ENCODE measurements at regions not wholly inside any gene's neighbourhood (a gene's known extent, or its start where the extent isn't known, plus 50 kb on each side); places are given as distances from the start of the nearest gene placed in this dataset.

DNA sequence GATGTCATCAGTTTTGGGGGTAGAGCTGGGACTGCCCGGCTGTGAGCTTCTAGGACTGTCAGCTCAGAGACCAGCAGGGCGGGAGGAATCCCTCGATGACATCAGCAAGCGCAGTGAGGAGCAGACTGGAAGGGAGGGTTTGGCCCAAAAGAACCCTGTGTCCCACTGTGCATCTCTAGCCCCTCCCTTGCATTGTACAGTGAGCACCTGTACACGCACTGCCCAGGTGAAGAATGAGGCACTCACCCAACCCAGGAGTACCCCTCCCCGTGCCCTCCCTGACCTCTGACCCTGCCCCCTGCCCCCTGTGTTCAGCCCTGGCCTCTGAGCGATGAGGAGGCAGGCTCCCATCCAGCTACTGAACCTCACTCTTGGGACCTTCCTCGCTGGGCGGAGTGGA is 92.9 kb downstream of the HMX1 start:
- TF ChIP-seq, protein P1, sequence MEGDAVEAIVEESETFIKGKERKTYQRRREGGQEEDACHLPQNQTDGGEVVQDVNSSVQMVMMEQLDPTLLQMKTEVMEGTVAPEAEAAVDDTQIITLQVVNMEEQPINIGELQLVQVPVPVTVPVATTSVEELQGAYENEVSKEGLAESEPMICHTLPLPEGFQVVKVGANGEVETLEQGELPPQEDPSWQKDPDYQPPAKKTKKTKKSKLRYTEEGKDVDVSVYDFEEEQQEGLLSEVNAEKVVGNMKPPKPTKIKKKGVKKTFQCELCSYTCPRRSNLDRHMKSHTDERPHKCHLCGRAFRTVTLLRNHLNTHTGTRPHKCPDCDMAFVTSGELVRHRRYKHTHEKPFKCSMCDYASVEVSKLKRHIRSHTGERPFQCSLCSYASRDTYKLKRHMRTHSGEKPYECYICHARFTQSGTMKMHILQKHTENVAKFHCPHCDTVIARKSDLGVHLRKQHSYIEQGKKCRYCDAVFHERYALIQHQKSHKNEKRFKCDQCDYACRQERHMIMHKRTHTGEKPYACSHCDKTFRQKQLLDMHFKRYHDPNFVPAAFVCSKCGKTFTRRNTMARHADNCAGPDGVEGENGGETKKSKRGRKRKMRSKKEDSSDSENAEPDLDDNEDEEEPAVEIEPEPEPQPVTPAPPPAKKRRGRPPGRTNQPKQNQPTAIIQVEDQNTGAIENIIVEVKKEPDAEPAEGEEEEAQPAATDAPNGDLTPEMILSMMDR (conservative IDR thresholded peaks at IDR 0.05; ENCODE audit: low read depth, low read length) = no peak
- TF ChIP-seq EZH2 (IDR thresholded peaks at IDR 0.05; ENCODE audit: borderline replicate concordance, low read depth, low read length, poor library complexity, severe bottlenecking) = no peak

All from A673 (cell line).